ENCODE measurements at regions not wholly inside any gene's neighbourhood (a gene's known extent, or its start where the extent isn't known, plus 50 kb on each side); places are given as distances from the start of the nearest gene placed in this dataset.
"Not testable (repeated sequence)": the region's sequence is repeated elsewhere in the genome, so short reads cannot be mapped to it uniquely, and the experiment has no call there.

DNA sequence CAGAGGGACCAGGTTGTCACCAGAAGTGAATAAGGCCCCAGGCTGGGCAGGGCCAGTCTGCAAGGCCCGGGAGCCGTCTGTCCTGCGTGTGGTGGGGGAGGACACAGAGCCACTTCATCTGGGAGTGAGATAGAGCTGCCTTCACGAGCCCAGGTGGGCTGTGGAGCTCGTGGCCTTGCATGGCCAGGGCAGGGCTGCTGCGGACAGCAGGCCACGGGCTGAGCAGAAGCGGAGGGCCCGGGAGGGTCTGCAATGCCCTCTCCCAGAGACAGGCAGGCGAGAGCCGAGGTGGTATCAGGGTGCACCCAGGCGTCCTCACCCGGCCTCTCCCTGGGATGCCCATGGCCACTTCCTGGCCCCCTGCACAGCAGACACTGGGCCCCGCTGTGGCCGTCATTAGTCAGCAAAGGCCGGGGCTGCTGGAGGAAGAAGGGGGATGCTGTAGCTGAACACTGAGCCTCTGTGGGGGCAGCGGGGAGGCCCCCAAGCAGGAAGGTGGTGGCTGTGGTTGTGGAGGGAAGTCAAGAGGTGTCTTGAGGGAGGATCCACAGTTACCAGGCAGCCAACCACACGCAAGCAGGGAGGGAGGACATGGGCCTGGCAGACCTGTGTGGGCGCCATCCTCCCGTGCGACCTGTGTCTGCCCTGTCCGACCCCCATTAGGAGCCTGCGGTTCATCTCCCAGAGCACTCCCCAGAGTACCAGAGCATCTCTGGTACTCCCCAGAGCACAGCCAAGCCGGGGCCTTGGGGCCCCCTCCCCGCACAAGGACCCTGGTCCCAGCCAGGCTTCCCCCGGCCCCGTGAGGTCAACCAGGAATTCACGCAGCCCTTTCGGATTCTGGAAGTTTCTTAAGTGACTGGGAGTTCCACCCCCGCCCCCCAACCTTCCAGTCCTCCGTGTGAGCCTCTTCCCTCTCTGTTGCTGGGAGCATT lies 1109.5 kb downstream of the BRD1 start:
- H3K4me3 ChIP-seq = no peak overlapping the region
- no peaks in the 10 kb centered on the region for H3K27me3 ChIP-seq (replicated peaks; ENCODE audit: insufficient read depth)
- no peak for DNase-seq (ENCODE audit: low spot score)
- no peak overlapping the region for H3K27ac ChIP-seq
- peaks cover 2% of the 10 kb centered on the region for H3K9me3 ChIP-seq
- no peaks in the 10 kb centered on the region for H3K4me1 ChIP-seq (ENCODE audit: control insufficient read depth in 1 of 2, low read depth in 2 of 2)
- peaks cover 2% of the 10 kb centered on the region for H3K36me3 ChIP-seq
- TF ChIP-seq, protein P1, sequence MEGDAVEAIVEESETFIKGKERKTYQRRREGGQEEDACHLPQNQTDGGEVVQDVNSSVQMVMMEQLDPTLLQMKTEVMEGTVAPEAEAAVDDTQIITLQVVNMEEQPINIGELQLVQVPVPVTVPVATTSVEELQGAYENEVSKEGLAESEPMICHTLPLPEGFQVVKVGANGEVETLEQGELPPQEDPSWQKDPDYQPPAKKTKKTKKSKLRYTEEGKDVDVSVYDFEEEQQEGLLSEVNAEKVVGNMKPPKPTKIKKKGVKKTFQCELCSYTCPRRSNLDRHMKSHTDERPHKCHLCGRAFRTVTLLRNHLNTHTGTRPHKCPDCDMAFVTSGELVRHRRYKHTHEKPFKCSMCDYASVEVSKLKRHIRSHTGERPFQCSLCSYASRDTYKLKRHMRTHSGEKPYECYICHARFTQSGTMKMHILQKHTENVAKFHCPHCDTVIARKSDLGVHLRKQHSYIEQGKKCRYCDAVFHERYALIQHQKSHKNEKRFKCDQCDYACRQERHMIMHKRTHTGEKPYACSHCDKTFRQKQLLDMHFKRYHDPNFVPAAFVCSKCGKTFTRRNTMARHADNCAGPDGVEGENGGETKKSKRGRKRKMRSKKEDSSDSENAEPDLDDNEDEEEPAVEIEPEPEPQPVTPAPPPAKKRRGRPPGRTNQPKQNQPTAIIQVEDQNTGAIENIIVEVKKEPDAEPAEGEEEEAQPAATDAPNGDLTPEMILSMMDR (IDR thresholded peaks at IDR 0.05) = no peak
- ATAC-seq (ENCODE audit: insufficient number of reproducible peaks, low FRiP score, low read depth) = no peak

DNA sequence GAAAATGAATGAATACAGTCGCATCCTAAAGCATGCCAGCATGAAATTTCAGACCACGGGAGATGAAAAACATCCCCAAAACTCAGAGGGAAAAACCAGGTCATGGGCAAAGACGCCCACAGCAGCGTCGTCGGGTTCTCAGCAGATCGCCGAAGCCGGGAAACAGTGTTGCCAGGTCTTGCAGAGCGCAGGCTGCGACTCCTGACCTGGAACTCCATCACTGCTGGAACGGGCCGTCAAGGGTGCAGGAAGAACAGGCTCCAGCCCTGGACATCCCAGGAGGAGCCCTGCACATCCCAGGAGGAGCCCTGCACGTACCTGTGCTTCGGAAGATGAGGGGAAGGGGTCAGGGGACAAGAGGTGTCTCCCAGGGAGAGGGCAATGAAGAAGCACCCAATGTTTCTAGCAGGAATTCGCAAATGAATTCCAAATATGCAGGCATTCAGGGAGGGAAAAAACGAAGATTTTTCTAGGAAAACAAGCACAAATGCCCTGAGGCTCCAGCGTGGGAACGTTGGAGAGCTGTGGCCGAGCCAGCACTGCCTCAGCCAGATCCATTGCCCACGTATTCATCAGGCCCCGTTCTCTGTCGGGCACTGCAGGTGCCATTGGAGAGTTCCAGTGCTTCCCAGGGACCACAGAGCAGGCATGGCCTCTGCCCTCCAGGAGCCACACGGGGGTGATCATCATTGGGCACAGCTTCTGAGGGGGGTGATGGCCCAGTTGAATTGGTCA lies 1110.4 kb downstream of the BRD1 start:
- DNase-seq (ENCODE audit: low spot score) (no peak), ATAC-seq (ENCODE audit: insufficient number of reproducible peaks, low FRiP score, low read depth) (no peak)
- TF ChIP-seq, protein P1 (IDR thresholded peaks at IDR 0.05) = no peak
- Histone ChIP-seq H3K4me3 (no peak overlapping the region), H3K27me3 (replicated peaks; ENCODE audit: insufficient read depth) (no peaks in the 10 kb centered on the region), H3K36me3 (peaks cover 2% of the 10 kb centered on the region), H3K27ac (no peak overlapping the region), H3K9me3 (peaks cover 2% of the 10 kb centered on the region), H3K4me1 (ENCODE audit: control insufficient read depth in 1 of 2, low read depth in 2 of 2) (no peaks in the 10 kb centered on the region)

DNA sequence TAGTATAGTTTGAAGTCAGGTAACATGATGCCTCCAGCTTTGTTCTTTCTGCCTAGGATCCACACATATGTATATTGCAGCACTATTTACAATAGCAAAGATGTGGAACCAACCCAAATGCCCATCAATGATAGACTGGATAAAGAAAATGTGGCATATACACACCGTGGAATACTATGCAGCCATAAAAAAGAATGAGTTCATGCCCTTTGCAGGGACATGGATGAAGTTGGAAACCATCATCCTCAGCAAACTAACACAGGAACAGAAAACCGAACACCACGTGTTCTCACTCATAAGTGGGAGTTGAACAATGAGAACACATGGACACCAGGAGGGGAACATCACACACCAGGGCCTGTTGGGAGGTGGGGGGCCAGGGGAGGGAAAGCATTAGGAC lies 1111.5 kb downstream of the BRD1 start:
- H3K27ac ChIP-seq; ATAC-seq (ENCODE audit: insufficient number of reproducible peaks, low FRiP score, low read depth); H3K27me3 ChIP-seq (replicated peaks; ENCODE audit: insufficient read depth); H3K4me1 ChIP-seq (ENCODE audit: control insufficient read depth in 1 of 2, low read depth in 2 of 2); H3K4me3 ChIP-seq; DNase-seq (ENCODE audit: low spot score); H3K9me3 ChIP-seq; H3K36me3 ChIP-seq: not testable (repeated sequence)

DNA sequence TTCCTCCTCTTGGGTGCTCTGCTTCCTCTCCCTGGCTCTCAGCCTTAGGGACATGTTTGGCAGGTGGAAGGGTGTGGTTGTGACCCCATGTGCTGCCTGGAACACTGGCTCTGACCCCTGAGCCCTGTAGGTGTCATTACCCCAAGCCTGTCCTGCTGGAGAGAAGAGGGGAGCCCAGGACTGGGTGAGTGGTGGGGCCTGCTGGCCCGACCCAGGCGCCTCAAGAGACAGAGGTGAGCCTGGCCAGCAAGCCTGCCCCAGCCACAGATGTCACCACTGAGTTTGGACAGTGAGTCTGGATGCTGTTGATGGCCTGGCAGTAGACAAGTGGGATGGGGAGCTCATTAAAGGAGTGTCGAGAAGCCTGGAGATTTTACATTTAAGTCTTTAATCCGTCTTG lies 1112.2 kb downstream of the BRD1 start:
- no peaks in the 10 kb centered on the region for H3K27me3 ChIP-seq (replicated peaks; ENCODE audit: insufficient read depth)
- peaks cover 2% of the 10 kb centered on the region for H3K9me3 ChIP-seq
- DNase-seq (ENCODE audit: low spot score) = no peak
- TF ChIP-seq, protein P1 (IDR thresholded peaks at IDR 0.05) = no peak
- H3K36me3 ChIP-seq = peaks cover 2% of the 10 kb centered on the region
- no peak for ATAC-seq (ENCODE audit: insufficient number of reproducible peaks, low FRiP score, low read depth)
- H3K4me3 ChIP-seq = no peak overlapping the region
- H3K27ac ChIP-seq = no peak overlapping the region
- H3K4me1 ChIP-seq (ENCODE audit: control insufficient read depth in 1 of 2, low read depth in 2 of 2) = no peaks in the 10 kb centered on the region

DNA sequence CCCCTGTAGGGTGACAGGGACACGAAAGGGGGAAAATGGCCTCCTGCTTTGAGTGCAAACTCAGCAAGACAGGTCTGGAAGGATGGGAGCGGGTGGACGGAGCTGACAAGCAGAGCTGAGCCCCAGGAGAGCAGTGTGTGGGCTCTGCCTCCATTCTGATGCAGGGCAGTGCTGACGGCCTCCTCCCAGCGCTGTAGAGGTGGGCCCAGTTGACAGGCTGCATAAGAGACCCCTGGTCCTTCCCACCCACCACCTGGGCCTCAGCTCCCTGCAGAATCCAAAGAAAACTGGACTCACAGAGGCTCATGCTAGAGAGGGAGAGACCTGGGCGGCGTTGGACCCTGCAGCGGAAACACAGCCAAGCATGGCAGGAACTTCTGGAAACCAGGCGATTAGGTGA lies 1113.4 kb downstream of the BRD1 start:
- TF ChIP-seq, protein P1 (IDR thresholded peaks at IDR 0.05) = no peak
- no peak overlapping the region for H3K4me3 ChIP-seq
- no peaks in the 10 kb centered on the region for H3K27me3 ChIP-seq (replicated peaks; ENCODE audit: insufficient read depth)
- no peak for DNase-seq (ENCODE audit: low spot score)
- no peak for ATAC-seq (ENCODE audit: insufficient number of reproducible peaks, low FRiP score, low read depth)
- H3K4me1 ChIP-seq (ENCODE audit: control insufficient read depth in 1 of 2, low read depth in 2 of 2) = no peaks in the 10 kb centered on the region
- H3K27ac ChIP-seq = no peak overlapping the region
- H3K36me3 ChIP-seq = peaks cover 2% of the 10 kb centered on the region
- H3K9me3 ChIP-seq = peaks cover 2% of the 10 kb centered on the region
